Body of pancreas (tissue), 4 donors: ENCODE measurements at regions not wholly inside any gene's neighbourhood (a gene's known extent, or its start where the extent isn't known, plus 50 kb on each side); places are given as distances from the start of the nearest gene placed in this dataset. TPM values are rescaled to one million over a fixed set of nuclear protein-coding genes. Genes with fewer than 3 reads are reported as not detected.

ENCODE experiments used
- ATAC-seq: fragments of 150-250 bp; one replicate; pipeline ENCODE4 v1.9.1; 2016
- DNase-seq, 4 donors: peaks; one replicate each; pipeline ENCODE4 v3.0.0-alpha.2; 2019
- H3K27ac ChIP-seq, 4 donors: fragments of 200-600 bp; sonication (generic); 1 replicate in 3 of 4; 2 replicates in 1 of 4; pipeline versions ENCODE4 v1.5.1 to v1.6.1; 2016 to 2019; ENCODE audit warnings: mild to moderate bottlenecking in 1 of 4, mixed read lengths in 1 of 4, moderate library complexity in 1 of 4
- H3K27me3 ChIP-seq, 2 donors: fragments of 200-600 bp; sonication (generic); one replicate each; pipeline ENCODE4 v1.6.0; 2016; ENCODE audit warnings: mild to moderate bottlenecking in 1 of 2
- H3K36me3 ChIP-seq, 2 donors: fragments of 200-600 bp; sonication (generic); replicated peaks in 1 of 2; 2 replicates each; pipeline ENCODE4 v1.5.1; 2016; ENCODE audit warnings: low read depth in 2 of 2; ENCODE audit not compliant: insufficient read depth in 1 of 2
- H3K4me1 ChIP-seq: fragments of 200-600 bp; sonication (generic); one replicate; pipeline ENCODE4 v1.6.0; 2016
- H3K4me3 ChIP-seq, 2 donors: fragments of 200-600 bp; sonication (generic); 1 replicate in 1 of 2; 2 replicates in 1 of 2; pipeline ENCODE4 v1.5.1; 2016 to 2019
- H3K9me3 ChIP-seq, 3 donors: fragments of 200-600 bp; sonication (generic); 1 replicate in 2 of 3; 2 replicates in 1 of 3; pipeline ENCODE4 v1.5.1; 2016
- CTCF ChIP-seq, 7 experiments: fragments of 450-650 bp in 4 of 7; fragments of 200-600 bp in 3 of 7; sonication (generic) in 3 of 7; IDR thresholded peaks; one replicate each; pipeline ENCODE4 v1.5.1; 2016 to 2019; ENCODE audit warnings: antibody characterized with exemption in 7 of 7
- POLR2A ChIP-seq, 3 donors: fragments of 450-650 bp; IDR thresholded peaks; one replicate each; pipeline ENCODE4 v1.6.1; 2016; ENCODE audit warnings: antibody characterized with exemption in 3 of 3, mild to moderate bottlenecking in 2 of 3
- WGBS, 2 donors: methylation state at CpG; one replicate each; pipeline ENCODE4 v1.1.5; 2017; 5-methylcytosine and 5-hydroxymethylcytosine counted together
- intact Hi-C: fragments of 100-400 bp; cut with DNase I; formaldehyde crosslinking; loops from one replicate; pipeline ENCODE4 v1.15.1; 2023
- small RNA-seq: library from RNA; depleted of rRNA; stranded (forward); fragments of <200 nt; gene quantifications from one replicate; pipeline ENCODE3, GENCODE V24; 2016

DNA sequence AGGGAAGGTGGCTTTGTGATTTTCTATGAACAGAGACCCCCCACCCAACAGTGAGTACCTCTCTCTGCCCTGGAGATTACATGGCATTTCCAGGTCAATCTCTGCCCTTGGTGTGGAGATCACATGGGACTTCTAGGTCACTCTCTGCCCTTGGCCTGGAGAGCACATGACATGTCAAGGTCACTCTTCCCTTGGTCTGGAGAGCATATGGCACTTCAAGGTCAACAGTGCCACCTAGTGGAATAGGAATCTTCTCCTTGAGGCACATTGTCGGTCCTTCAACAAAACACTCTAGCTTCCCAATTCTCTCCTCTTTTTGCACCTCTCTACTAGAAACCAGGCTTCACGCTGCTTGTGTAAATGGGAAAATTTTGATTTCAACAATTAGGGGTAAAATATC lies 66.2 kb upstream of the TACR3 start:
- Histone ChIP-seq H3K9me3 (peaks cover 0 to 6% (median 0%) of the 10 kb centered on the region in 3 donors), H3K4me3 (no peak overlapping the region), H3K27me3 (no peaks in the 10 kb centered on the region), H3K36me3 (no peaks in the 10 kb centered on the region), H3K4me1 (no peaks in the 10 kb centered on the region), H3K27ac (no peak overlapping the region)
- DNase-seq (no peak), ATAC-seq (no peak)
- intact Hi-C loops: no loop called here
- no peak for TF ChIP-seq CTCF (IDR thresholded peaks at IDR 0.05)
- TF ChIP-seq POLR2A (IDR thresholded peaks at IDR 0.05): no peak
- whole genome bisulfite sequencing, 2 donors: 76% methylated on average over 2 of the region's 2 CpGs

DNA sequence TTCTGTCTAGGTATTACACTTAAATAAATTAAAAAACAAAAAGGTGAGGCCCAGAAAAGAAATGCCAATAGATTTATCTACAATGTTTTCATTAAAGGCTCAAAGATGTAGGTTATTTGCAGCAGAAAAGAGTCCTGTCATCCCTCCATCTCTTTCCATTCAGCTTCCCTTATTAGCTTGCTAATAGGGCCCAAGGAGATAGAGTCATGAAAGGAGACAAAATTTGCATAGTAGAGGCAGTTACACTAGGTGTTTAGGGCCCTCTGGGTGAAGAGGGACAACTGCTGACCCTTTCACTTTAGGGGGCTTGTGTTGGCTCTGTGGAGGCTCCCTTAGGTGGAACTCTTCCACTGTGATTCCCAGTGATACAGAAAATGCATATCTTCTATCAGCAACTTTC lies 58.4 kb upstream of the TACR3 start:
- no peaks in the 10 kb centered on the region for H3K4me1 ChIP-seq
- ATAC-seq (no peak), DNase-seq (no peak)
- no peak overlapping the region for H3K27ac ChIP-seq
- no peaks in the 10 kb centered on the region for H3K36me3 ChIP-seq
- H3K27me3 ChIP-seq: no peaks in the 10 kb centered on the region
- intact Hi-C loops: no loop called here
- no peak for TF ChIP-seq CTCF (IDR thresholded peaks at IDR 0.05)
- no peak for TF ChIP-seq POLR2A (IDR thresholded peaks at IDR 0.05)
- no peaks in the 10 kb centered on the region for H3K9me3 ChIP-seq
- no peak overlapping the region for H3K4me3 ChIP-seq

GRCh38 chr4:103774326-103774825 lies 54.6 kb upstream of the TACR3 start:
- H3K4me3 ChIP-seq: no peak overlapping the region
- no peaks in the 10 kb centered on the region for H3K36me3 ChIP-seq
- no peaks in the 10 kb centered on the region for H3K9me3 ChIP-seq
- H3K27me3 ChIP-seq: no peaks in the 10 kb centered on the region
- no peaks in the 10 kb centered on the region for H3K4me1 ChIP-seq
- 53 to 57% methylated on average over 7 of the region's 7 CpGs for WGBS, 2 donors
- no peak for ATAC-seq
- no peak overlapping the region for H3K27ac ChIP-seq
- no peak for DNase-seq
- intact Hi-C loops: no loop called here
- no peak for TF ChIP-seq CTCF (IDR thresholded peaks at IDR 0.05)
- TF ChIP-seq POLR2A (IDR thresholded peaks at IDR 0.05): no peak

- Histone ChIP-seq H3K4me3 (no peak overlapping the region), H3K36me3 (no peaks in the 10 kb centered on the region), H3K27me3 (no peaks in the 10 kb centered on the region), H3K27ac (no peak overlapping the region), H3K9me3 (no peaks in the 10 kb centered on the region), H3K4me1 (no peaks in the 10 kb centered on the region)
- DNase-seq: no peak
- ATAC-seq: no peak
- intact Hi-C loops: no loop called here
- WGBS, 2 donors: 49 to 63% methylated on average over 2 of the region's 2 CpGs
- no peak for TF ChIP-seq CTCF (IDR thresholded peaks at IDR 0.05)
- TF ChIP-seq POLR2A (IDR thresholded peaks at IDR 0.05): no peak
Measured at GRCh38 chr4:103773691-103774231, 54.0 kb upstream of the TACR3 start.

Small RNA genes in the stretch of these regions (small RNA-seq; reads per million reads assigned to genes)
- not detected for gene RNU6-635P
